Stimulated activated CD8-positive, alpha-beta memory T cell treated with anti-CD3 and anti-CD28 coated beads, Interleukin-15, amount 100 ng/mL, for 48 hours (primary cell): ENCODE measurements at regions not wholly inside any gene's neighbourhood (a gene's known extent, or its start where the extent isn't known, plus 50 kb on each side); places are given as distances from the start of the nearest gene placed in this dataset.

Source experiments
- DNase-seq, 2 donors: peaks; one replicate each; pipeline ENCODE4 v3.0.0-alpha.2; 2020; ENCODE audit warnings: low read depth in 2 of 2

DNA sequence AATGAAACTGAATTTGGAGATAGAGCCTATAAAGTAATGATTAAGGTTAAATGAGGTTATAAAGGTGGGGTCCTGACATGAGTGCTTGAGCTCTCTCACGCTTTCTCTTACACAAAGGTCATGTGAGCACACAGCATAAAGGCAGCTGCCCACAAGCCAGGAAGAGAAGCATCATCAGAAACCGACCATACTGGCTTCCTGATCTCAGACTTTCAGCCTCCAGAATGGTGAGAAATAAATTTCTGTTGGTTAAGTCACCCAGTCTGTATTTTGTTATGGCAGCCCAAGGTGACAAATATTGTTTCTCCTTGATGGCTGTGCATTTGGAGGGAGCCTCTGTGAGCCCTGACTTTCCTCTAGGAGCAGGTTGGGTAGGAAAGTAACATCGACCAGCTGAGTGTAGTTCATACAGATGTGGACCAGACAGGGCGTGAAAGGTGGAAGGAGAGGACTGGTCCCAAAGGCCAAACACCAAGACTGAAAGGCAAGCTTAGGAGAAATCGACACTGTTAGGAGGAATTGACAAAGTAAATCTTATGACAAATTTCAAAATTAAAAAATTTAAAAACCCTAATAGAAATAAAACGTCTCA lies 97.6 kb upstream of the SLC38A2 start:
- DNase-seq = peak; percentile 19 to 22

DNA sequence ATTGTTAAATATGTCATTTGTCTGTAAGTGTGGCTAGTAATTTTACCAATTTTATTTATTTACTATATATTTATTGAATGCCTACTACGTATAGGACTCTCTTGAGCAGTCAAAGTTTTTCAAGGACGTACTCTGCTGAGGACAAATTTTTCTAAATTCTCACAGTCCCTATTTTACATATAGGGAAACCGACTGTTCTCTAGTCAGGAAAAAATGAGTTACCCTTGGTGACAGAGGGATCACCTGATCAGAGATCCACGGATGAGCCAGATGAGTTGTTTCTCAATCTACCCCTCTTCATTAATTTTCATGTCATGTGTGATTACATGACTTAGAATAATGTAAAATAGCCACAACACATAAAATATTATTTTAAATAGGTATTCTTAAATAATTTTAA lies 96.2 kb upstream of the SLC38A2 start:
- DNase-seq = no peak

DNA sequence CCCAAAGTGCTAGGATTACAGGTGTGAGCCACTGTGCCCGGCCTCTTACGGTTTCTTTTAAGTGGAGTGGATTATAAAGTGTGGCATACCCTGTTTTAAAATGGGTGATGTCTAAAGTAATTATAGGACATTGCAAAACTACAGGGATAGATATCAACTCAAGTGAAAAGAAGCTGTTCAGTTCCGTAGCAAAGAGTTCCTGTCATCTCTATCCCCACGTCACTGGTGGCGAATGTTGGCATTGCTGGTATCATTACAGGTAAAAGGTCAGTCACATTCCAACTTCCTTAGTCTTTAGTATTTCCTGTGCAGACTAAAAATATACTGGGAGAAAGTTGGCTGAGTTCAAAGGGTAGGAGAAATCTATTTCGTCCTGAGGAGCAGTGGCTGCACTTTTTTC lies 95.6 kb upstream of the SLC38A2 start:
- DNase-seq = no peak

DNA sequence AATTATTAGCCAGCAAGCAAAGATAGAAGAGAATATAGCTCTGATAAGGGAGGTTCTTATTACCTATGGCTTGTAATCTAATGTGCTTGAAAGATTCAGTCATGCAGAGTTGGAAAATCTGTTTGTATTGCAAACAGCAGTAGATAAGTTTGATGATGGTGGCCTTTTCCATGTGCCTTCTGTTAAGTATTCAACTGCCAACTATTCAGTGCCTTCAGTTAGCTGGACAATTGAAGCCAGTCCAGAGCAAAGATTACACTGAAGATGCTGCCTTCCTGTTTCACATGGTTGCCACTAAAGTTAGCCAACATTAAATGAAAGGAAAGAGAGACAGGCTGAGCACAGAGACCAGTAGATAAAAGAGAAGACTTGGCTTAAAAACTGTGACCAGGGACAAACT lies 92.7 kb upstream of the SLC38A2 start:
- no peak for DNase-seq

DNA sequence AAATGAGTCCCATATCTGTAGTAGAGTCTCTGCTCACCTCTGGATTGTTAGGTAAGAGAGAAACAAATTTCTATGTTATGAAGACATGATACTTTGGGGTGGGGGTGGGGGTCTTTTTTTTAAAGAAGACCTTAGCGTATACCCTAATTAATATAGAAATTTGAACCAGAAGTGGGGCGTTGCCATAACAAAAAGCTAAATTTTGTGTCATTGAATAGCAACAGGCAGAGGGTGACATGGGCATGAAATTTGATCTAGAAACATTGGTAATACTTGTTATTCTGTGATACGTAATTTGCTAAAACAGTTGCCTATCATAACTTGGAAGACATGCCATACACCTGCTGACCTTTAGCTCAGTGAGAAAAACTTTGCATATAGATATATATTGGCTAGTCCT lies 92.3 kb upstream of the SLC38A2 start:
- DNase-seq = no peak

DNA sequence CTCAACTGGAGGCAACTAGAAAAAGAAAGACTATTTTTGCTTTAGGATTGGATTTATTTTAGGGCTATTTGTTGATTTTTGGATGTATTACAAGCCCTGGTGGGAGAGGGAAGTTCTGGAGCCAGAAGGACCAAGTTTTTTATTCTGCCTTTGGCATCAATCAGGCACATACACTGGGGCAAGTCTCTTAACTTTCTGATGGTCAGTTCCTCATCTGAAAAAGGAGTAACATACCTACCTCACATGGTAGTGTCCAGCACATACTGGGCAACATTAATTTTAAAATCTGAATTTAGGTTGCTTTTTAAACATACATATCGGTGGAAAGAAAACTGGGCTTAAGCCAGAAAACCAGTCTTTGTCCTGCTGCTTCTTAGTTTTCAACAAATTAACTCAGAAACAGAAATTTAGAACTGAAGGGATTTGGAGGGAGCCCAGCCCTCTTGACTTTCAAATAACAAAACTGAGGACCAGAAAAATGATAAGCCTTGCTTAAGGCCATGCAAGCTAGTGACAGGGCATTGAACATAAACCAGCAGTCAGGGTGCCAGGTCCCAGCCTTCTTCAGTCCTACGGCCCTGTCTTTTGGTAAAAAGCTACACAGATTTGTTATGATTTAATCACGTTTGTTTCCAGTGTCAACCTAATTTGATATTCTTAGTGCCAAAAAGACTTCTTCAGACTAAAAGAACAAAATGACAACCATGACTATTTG lies 90.2 kb upstream of the SLC38A2 start:
- no peak for DNase-seq

DNA sequence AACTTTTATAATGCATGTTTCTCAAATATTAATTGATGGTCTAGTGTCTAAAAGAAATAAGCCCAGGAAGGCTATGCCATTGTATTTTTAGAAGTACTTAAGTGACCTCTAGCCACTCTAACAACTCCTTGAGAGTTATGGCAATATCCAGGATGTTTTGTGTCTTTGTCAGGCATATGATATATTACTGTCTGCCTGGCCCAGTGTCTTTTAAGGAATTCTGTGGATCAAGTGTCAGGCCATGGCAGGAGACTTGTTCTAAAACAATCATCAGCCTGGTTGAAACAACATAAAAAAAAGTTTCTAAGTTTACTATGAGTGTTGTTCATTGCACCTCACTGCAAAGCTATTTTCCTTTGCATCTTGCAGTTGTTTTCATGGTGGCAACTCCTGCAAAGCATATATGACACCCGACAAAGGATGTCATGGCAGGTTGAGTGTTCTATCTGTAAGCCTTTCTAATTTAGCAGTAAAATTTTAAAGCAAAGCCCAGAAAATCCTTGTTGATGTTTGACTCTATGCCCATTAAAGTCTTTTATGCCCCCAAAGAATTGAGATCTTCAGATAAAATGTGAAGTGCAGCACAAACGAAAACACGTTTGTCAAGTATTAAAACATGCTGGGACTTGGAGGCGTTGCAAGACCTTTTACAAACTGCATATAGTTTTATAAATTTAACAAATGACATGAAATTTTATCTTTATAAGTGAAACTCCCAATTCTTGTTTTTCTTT lies 89.5 kb upstream of the SLC38A2 start:
- DNase-seq = no peak

DNA sequence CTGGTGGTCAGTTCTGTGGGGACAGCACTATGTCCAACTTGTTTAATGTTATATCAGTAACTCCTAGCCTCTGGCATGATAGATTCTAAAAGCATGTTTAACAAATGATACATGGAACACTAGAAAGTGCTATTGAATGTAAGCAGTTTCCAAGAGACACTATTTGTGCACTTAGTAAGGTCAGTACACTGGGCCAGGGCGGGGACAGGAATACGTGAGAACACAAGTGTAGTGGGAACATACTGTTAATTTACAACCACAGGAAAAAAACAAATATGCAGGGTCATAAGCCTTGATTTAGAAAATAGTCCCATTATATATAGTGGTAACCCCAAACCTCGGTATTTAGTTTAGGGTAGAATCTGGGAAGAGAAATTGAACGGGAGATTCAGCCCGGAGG lies 88.9 kb upstream of the SLC38A2 start:
- DNase-seq = no peak

DNA sequence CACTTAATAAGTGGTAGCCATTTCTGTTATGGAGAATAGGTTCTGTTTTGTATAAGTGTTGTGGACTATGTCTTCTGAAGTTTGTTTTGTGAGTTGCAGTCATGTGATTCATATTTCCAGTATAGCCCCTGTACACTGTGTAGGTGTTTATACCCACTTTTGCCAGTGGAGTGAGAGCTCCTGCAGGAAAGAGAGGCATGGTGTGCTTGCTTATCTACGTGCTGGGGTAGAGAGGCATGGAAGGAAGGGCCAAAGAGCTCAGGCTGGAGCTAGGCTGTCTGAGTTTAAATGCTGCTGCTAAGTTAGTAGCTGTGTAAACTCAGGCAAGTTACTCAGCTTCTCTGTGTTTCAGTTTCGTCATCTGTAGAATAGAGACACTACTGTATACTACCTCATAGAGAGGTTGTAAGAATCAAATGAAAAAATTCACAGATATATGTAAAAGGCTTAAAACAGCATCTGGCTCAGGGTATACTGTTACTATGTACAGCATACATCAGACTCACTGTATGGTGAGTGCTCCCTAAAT lies 88.2 kb upstream of the SLC38A2 start:
- no peak for DNase-seq

DNA sequence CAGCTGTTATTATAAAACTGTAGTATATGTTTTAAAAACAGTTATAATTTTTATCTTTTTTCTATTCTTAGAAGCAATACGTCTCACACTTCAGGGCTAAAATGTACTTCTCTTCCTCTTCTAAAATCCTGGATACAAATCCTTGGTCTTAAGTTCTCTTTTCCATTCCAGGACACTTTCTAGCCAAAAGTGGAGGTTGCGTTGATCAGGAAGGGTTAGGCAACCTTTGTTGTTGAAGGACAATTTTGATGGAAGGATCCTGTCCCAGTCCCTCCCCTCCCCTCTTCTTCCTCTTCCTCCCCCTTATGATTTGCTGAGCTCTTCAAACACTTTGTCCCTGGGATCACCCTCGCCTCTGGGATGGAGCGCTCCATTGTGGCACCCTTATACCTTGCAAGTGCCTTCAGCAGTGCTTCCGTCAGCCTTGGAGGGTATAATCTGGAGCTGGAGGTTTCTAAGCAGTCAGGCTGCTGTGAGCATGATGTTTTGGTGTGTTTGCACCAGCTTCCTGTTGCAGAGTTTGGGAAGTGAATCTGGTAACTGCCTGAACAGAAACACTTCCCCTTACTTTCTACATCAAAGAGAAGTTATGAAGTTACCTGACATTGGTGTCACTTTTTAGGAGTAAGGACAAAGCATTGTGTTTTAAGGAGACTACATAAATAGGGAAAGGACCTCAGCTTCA lies 87.4 kb upstream of the SLC38A2 start:
- DNase-seq = no peak

DNA sequence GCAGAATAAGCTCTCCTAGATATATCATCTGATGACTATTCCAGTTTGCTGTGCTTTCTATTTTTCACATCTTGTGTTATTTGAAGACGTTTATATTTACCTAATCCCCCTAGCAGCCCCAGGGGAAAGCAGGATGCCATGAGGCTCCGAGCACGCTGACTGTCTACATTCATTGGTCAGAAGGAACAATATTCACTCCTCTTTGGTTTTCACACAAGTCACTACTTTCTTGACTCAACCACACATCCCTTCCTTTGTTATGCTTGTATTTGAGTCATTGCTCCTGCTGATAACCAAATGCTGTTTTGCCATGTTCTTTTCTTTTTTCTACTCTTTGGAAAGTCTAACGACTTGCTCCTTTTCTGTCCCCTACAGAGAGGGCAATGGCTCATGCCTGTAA lies 86.5 kb upstream of the SLC38A2 start:
- no peak for DNase-seq

DNA sequence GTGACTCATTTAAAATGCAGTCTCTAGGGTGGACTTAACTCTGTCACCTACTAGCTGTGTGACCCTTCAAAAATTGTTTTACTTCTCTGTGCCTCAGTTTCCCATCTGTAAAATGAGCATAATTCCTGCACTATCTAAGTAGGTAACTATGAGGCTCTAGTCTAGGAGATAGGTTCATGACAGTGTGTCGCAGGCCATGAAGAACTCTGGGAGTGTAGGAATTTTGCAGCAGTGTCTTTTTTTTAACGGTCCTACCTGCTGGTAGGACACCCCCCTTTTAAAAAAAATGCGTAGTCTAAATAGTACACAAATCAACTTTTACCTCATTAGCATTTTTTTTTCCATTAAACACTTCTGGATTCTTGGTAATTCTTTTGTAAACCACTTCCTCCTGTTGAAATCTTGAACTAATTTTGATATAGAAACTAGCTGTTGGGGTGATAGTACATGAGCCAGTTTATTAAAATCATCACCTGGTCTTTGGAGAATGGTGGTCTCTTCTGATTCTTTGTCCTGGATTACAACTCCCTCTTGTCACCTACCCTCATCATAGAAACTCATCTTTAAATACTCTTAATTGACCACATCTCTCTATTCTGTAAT lies 86.0 kb upstream of the SLC38A2 start:
- DNase-seq = no peak

DNA sequence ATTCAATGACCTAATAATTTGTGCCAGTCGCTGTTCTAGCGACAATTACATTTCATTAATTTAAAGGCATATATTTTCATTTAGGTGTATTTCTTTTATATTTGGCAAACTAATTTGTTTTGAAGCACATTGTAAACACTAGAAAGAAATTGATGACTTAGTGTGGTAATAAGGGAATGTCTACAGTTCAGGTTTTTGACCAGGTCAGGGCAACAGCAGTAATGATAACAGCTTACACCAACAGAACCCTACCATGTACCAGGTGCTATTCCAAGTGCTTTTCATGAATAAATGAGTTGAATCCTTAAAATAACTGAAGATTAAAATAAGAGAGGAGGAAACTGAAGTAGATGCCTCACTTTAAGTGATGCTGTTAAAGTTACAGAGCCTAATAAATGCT lies 85.4 kb upstream of the SLC38A2 start:
- DNase-seq = no peak

DNA sequence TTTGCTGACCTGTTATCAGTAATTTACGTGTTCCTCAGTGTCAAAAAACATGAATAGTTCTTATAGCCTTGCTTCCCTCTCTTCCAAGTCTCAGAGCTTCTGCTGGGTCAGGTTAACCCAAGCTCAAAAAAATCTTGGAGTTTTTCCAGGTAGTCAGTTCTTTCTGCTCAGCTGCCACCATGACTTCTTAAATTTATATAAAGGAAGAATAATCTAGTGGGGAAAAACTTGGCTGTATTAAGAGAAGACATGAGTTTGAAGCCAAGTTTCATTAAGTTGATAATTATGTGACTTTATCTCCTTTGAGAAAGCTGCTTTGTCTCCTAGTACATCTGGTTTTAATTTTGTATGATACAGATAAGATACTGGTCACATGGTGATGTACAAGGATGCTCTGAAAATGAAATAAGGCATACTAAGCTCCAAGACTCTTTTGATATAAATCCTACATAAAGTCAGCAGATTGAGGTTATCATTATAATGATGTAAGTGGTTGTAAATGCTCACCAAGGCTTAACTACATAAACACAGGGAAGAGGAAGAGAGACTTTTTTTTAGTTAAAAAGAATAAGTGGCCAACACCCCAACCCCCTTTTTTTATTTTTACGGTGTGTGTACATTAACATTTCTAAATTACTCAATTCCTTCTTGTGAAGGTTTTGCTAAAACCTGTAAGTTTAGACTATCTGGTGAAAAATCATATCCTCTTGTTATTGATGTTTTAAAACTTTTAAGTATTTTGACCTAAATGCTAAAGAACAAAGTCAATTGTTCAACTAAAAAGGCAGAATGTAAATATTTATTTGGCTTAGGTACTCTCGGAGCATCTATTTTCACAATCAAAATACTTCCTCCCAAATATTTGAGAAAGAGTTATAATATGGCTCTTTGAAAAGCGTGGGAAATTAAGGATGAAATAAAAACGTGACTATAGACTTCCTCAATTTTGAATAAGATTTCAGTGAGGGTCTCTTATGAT lies 84.1 kb upstream of the SLC38A2 start:
- no peak for DNase-seq

DNA sequence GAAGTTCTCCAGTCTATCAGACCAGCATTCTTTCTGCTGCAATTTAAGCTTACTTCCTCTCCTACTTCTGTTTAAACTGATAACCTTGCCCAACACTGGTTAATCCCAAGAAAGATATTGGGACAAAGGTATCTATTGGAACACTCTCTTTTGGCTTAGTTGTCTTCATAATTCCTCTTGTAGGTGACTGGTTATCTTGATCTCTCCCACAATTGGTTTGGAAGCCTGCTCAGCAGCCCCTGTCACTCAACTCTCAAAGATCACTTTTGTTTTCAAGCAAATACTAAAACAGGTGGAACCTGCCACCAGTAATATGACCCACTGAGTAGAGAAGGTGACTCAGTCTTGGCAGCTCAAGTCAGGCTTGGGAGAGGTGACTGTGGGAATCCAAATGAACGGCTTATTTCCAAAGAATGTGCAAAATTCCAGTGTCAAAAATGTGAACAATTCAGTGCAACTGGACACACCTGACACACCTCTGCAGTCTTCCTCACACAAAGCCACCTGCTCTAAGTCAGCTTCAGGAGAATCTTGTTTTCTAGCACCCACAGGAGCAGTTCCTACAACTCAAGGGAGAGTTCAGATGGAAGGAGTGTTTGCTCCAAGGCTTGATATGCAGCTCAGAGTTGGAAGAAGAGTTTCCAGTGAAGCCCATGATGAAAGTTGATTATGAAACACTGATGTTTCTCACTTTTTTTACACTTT lies 83.2 kb upstream of the SLC38A2 start:
- DNase-seq = no peak

DNA sequence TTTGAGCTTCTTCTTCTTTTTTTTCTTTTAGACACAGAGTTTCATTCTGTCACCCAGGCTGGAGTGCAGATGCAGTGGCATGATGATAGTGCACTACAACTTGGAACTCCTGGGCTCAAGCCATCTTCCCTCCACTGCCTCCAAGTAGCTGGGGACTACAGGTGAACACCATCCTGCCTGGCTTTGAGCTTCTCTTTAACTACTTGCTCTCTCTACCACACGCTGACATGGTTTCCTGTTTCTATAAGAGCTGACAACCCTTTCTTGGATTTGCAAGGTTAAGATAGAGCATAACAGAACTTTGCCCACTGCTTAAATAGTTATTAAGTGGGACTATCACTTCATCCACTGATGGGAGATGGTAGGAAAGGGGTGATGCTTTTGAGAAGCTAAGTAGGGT lies 82.4 kb upstream of the SLC38A2 start:
- DNase-seq = no peak

DNA sequence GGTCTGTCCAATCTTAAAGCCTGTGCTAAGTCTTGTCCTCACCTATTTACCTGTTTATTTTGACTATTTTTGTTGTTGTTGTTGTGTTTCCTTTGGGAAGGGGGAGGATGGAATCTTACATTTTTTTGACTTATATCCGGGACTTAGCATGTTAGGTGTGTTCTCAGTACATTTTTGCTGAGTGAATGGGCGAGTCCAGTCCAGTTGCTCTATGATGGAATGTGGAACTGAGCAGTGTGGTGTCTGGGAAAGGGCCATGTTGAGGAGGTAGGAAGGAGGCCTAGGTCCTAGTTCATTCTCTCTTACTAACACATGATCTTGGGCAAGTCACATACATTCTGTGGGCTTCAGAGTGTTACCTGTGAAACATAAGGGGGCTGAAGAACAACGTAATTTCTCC lies 80.9 kb upstream of the SLC38A2 start:
- no peak for DNase-seq

DNA sequence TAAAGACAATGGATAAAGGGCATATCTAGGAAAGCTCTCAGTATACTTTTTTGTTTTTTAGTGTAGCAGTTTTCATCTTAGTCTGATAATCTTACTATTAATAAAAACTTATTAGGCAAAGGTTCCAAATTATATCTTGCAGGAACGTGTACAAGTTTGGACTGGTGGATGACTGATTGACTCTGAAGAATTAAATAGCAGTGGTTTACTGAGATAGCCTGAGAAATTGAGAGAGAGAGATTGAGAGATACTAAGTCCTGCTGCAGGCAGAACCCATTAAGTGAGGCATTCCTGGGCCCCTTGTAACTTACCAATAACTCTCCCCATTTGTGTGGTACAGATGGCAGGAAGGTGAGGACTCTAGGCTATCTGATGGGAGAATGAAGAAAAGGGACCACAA lies 80.2 kb upstream of the SLC38A2 start:
- DNase-seq = no peak

DNA sequence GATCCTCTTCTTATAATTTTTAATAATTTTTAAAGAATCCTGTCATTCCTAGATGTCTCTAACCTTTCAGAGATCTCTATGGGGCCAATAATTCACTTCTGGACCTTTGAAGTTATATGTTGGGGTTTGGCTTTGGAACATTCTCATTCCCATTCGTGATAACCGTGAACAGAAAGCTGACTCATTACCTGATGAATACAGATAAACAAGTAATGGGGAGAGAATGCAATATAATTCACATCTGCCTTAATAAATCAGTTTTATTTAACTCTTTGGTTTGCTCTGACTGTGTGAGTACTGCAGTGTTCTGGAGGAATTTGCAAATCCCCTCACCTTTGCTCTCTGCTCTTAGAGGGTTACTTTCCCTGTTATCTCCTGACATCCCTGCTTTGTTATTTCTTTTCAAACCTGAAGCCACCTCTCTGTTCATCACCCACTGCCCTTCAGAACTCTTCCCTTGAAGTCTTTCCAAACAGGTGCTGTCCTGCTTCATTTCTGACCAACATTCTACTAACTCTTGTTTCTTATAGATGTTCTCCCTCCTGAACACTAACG lies 79.6 kb upstream of the SLC38A2 start:
- no peak for DNase-seq
